ENCODE measurements at regions not wholly inside any gene's neighbourhood (a gene's known extent, or its start where the extent isn't known, plus 50 kb on each side); places are given as distances from the start of the nearest gene placed in this dataset.

DNA sequence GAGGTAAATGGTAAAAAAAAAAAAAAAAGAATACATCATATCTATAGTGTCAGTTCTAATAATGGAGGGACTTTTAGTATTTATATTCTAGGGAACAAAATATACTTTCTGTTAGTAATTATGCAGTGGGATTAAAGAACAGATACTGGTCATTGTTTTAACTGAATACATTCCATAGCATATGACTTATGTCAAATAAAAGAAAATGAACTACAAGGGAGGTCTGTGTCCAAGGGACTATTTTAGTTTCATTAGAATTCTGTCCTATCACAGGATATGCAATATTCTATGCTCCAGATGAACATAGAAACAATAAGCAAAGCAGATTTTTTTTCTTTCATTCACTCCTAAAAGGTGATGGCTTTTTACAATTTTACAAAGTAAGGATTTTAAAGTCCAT is 154.2 kb upstream of the ZEB2 start:
- no peak for DNase-seq (ENCODE audit: low spot score)

DNA sequence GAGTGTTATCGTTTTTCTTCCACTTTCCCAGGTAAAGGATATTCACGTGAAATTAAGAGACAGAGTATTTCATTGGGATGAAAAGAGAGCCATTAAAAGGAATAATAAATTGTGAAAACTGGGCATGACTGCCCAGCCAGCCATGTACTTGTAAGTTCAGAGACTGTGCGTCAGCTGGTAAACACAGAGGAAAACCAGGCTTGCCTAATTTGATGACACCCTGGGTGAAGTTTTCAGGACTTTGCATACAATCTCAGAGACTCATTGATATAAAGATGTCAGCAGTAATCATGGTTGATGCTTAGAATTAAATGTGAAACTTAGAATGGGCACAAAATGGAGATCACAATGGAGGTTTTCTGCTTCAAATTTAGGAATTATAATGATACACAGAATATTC is 153.5 kb upstream of the ZEB2 start:
- DNase-seq (ENCODE audit: low spot score) = no peak

DNA sequence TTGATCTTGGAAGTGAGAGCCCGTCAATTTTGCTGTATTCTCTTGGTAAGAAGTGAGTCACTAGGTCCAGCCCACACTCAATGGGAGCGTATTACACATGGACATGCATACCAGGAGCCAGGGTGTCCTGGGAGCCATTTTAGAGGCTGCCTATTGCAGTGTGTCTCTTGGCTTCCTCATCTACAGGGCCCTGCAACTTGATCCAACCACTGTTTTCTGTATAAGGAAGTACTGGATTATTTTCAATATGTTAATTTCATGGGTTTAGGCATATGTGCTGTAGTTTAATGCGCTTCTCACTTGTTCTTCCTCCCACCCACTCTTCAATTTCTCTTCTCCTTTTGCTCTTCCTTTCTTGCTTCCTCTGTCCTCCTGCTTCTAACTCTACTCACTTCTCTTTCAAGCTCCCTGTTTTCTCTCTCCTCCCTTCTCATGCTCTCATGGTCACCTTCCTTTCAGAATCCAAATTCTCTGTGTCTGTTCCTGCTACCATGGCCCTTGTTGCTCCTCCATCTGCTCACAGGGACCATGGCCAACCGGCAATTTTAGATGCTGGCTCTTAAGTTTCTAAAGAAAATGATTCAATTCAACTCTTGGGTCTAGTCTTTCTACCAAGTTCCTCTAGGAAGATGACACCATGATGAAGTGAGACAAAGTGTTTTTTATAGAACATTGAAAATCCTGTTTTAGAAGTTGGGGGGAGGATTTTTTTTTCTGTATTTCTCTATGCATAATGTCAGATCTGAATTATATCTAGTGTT is 152.0 kb upstream of the ZEB2 start:
- DNase-seq (ENCODE audit: low spot score) = no peak

DNA sequence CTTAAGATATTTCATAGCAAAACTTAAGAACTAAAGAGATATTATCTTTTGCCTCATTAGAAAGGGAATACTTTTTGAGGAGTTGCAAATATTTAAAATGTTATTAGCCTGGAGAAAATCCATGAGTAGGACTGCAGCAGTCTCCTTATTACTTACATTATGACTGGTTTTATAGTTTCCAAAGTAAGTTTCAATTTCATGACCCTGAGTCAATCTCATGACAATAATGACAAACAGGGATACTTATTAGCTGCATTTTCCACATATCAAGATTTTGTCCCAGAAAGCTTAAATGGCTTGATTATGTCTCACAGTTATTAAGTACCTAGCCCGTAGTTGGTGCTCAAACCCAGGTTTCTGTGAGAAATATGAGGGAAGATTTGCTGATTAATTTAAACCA is 150.8 kb upstream of the ZEB2 start:
- DNase-seq (ENCODE audit: low spot score) = no peak

DNA sequence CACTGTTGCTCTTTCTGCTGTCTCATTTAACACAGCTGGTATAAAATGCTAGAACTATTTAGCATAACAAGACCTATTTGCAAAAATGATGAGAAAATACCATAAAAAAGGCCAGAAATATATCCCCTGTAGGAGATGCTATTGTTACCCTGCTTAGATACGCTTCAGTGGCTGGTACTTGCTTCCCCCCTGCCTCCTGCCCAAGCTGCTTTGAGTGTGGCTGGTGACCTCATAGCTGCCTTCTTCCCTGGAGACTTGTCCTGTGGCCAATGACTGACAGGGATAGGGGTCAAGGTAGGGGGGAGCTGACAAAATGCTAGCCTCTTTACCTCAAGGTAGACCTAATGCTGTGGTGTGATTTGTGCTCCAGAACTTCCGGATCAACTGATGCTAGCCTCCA is 150.2 kb upstream of the ZEB2 start:
- DNase-seq (ENCODE audit: low spot score) = no peak

DNA sequence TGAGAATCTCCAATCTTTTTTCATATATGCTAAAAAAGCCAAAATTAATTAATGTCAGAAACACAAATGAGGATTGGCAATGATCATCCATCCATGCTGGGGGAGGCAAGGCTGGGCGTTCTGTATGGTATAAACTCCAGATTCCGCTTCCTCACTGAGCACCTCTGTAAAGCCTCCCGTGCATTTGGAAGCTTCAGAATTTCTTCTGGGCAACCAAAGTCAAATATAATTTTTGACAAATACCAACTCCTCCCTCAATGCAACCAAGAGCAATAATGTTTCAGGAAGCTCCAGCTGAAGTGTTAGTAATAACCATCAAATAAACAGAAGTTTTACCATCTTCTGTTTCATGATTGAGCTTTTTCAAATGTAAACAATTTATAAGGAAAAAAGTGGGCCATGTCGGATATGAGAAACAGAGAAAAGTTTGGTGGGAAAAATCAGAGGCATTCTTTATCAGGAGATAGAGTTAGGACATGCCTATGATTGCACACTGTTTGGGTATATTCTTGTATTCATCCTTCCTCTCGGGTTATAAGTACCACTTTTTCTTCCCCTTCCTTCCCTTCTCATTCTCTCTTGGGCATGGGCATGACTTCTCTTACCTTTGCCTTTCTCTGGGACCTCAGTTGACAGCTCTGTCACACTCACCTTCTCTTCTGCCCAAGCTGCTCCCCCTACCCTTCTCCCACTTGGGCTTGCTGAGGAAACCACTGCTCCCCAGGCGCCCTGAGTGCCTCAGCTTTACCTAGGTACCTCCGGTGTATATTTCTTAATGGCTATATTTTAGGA is 149.5 kb upstream of the ZEB2 start:
- DNase-seq (ENCODE audit: low spot score) = no peak

DNA sequence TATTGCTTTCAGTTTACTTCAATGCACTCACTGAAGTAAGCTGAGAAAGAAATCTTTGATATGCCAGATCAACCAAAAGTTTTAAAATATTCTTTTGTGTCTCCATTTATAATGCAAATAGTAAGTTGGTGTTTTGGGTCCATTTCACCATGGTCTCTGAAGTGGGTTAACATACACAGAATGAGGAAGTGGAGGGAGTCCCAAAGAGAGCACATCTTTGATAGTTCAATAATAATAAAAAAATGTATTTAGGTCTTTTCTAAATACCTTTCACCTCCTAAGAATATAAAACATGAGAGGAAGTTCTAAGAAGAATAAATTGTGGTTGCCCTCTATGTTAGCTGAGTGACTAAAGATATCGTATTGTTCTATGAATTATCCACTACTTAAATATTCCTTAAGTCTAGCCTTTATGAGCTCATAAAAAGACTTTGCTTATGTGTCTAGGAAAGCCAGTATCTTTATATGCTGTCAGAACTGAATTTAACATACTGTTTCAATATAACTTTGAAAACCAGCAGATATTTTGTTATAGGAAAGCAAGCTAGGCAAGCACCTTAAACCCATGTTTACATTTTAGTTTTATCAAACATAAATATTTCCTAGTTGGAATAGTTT is 148.7 kb upstream of the ZEB2 start:
- no peak for DNase-seq (ENCODE audit: low spot score)

DNA sequence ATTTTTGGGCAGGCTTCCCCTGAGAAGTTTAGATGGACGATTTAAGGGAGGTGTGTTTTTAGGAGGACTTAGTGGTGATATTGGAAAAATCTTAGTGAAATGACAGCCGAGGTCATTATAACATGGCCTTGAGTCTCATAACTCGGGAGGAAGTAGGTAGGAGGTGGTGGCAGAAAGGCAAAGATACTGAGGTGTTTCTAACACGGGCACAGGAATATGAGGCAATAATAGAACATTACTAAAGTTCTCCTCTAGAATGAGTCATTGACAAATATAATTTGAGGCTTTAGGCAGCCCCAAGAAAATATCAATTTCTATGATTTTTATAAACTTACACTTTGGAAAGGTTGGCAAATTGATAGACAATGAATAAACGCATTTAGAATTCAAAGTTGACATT is 146.1 kb upstream of the ZEB2 start:
- no peak for DNase-seq (ENCODE audit: low spot score)

DNA sequence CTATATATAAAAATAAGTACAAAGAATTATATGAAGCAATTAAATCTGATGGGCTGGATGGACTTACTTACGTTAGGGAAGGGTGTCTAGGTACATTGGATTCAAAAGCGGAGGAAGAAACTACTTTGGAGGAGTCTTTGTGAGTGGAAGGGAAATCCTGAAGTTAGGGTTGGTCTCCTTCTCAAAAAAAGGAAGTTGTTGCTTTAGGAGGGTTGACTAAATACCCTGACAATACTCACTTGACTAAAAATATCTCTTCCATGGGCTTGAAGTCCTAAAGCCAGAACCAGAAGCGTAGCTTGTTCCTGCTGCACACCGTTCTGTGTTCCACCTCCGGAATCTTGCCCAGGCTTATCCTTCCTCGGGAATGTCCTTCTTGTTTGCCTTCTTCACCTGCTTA is 143.3 kb upstream of the ZEB2 start:
- no peak for DNase-seq (ENCODE audit: low spot score)

DNA sequence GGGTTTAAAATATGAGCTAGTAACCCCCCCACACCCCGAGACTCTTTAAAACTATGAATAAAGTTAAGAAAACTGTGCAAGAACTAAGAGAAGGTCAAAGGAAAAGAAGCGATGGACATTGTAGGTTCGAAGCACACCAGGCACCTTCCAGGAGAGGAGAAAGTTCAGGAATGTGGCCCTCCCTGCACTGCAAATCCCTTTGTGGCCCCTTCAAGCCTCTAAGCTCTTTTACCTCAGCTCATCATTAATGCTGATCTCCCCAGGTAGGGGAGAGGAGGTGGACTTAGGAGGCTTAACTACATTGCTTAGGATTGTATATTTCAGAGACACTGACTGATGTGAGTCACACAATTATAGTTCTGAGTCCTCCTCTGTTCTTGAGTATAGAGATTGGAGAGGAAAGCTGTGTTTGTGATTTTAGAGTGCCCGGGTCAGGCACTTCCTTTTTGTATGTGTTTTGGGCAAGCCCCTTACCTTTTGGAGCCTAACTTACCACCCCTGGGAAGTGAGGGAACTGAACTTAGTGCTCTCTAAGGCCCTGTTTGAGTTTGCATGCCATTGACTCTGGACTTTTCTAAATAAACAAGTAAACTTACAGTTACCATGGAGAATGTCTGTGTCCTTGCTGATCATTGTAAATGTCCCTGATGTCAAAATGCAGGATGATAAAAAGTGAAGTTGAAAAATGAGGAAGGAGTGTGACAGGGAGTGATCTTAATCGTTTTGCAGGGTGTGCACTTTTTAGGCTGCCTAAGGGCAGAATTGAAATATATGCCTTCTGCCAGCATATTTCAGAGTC is 140.8 kb upstream of the ZEB2 start:
- no peak for DNase-seq (ENCODE audit: low spot score)

DNA sequence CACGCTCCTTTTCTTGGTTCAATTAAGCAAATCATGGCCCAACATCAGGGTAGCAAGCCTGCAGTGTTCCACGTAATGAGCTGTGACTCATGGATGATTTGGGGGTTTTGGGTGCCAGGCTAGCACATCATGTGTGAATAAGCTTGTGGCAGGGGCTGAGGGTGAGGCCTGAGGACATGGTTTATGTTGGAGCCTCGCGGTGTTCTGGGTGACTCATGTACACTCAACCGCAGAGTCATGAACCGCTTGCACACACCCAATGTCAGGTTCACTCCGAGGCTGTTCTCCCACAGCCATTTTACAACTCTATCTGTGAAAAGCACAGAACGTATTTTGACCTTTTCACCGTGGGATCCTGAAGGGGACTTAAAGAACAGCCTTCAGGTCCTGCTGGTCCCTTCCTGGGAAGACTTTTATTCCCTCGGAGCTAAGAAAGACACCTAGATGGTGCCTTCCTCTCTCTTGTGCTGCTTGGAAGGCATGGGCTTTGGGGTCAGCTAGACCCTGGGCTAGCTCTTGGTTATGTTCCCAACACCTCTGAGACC is 139.9 kb upstream of the ZEB2 start:
- DNase-seq (ENCODE audit: low spot score) = no peak

DNA sequence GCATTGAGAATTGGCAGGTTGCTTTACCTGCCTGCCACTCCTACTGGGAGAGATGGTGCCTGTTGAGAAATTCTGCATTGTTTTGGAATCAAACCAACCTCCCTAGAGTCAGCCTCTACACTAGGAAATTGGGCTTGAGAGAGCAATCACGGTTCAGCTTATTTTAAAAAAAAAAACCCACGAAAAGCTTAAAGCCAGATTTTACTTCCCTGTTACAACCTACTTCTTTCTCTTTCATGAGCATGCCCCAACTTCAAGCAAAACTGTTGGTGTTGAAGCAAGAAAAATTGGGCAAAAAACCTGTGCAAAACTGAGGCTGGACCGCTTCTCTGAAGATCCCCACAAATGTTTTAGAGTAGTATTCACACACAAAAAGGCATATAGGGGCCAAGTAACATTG is 134.6 kb upstream of the ZEB2 start:
- no peak for DNase-seq (ENCODE audit: low spot score)

DNA sequence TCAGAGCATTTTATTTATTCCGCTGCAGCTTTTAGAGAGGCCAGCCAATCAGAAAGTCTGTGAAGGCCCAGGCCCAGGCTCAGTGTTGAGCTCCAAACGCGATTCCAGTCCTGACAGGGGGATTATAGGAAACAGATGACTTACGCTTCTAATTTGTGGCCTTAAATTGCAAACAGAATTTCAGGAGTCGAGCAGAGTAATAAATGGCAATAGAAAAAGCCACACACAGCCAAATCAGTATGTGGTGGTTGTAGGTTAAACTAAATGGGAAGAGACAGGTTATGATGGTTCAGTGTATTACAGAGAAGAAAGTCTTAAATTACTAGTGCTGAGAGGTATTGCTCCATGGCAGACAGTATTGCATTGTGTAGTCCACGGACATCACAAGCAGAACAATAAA is 131.0 kb upstream of the ZEB2 start:
- no peak for DNase-seq (ENCODE audit: low spot score)

DNA sequence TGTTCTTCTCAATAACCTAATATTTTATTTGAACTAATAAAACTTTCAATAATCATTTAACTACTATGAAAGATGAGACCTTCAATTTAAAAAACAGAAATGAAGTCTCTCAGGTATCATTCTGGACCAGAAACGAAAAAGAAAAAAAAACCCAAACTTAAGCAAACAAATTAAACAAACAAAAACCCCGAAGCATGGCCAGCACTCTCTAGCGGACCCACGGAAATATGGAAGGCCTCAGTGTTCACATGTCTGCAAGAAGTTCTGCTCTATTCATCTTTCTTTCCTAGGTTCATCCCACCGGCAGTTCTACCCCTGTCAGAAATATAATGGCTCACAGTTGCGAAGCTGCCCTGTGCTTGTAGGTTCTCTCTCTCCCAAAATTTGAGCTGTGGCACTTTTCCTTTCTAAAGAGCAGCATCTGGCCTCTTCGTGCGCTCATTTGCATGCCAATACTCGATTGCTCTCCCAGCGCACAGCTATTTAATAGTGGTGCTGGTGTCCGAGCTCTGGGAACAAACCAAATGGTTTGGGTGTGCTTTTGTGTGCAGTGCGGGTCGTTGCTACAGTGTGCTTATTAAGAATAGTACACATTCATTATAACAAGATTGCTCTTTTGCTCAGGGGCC is 129.0 kb upstream of the ZEB2 start:
- no peak for DNase-seq (ENCODE audit: low spot score)

DNA sequence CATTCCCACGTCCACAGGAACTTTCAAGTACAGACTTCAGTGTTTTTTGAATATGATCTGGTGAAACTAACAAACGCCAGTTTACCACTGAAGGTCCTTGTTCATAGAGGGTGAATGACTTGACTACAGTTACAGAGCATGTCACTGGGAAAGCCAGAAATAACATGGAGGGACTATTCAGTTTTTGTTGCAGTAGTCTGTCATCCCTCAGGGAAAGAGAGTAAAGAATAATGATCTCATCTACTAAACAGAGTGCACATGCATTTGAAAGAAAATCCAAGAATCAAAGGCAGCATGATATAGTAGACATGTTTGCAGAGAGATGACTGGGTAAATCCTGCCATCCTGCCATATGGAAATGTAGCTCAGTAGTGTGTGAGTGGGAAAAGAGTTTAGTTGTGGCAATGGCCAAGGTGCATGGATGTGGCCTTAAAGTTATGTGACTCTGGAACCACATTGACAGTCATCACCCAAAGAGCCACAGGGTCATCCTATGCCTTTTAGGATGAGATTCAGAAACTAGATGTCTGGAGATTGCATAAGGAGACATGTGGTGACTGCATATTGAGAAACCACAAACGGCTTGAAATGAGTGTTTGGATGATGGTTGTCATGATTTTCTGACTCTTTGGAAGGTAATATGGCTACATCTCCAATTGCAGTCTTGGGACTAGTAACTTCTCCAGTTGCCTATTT is 125.3 kb upstream of the ZEB2 start:
- DNase-seq (ENCODE audit: low spot score) = no peak

DNA sequence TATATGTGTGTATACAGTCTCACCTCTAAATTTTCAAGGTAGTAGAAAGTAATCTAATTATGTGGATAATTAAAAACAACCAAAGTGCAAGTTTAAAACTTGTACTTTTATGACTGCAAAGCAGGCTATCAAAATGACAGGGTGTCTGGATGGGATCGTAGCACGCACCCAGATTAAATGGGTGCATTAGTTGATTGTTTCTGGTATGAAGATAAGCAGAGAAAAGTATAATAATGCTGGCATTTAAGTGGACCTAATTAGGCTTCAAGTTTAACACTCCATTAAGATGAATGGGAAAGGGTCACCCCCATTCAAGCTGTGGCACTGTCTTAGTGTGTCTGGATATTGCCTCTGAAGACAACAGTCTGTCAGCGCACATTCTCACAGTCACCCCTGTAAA is 124.6 kb upstream of the ZEB2 start:
- no peak for DNase-seq (ENCODE audit: low spot score)

DNA sequence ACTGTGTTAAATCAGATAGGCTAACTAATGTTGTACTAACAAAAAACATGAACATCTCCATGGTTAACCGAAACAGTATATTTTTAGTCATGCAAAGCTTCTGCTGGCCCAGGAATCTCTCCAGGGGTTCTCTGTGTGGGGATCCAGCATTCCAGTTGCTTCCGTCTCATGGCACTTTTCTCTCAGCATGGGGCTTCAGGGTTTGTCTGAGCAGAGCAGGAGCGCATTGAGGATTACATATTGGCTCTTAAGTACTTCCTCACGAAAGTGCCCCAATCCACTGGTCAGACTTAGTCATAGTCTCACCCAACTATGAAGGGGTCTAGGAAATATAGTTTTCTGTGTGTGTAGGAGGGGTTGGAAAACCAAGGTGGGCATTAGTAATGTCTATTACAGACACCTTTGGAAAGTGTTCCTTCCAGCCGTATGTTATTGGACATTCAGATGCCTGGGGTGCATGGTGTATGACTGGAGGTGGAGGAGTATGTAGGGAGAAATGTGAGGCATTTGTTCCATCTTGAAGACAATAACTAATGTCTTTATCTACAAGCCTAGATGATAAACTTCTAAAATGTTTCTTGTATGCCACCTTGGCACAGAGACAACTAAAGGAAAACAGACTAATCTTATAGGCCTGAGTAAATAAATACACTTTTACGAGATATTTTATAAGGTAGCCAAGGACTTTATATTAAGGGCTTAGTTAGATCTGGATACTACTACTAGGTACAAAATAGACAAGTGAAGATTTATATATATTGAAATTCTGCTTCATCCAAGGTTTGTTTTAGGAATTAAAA is 123.8 kb upstream of the ZEB2 start:
- DNase-seq (ENCODE audit: low spot score) = no peak

DNA sequence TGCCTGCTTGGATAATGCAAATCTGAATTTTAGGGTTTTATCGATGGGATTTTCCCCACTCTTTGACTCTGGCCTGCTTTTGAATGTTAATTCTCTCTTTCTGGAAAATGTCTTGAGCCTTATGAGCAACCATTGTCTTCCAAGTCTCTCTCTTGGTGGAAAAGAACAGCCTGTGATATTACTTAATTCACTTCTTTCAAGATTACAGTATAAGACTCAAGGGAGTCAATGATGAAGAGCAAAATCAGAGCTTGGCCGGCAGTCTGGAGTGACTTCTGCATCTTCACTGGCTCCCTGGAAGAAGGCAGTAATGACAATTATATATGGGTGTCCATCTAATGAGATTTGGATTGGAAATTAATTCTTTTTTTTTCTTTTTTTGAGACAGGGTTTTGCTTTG is 122.9 kb upstream of the ZEB2 start:
- no peak for DNase-seq (ENCODE audit: low spot score)

DNA sequence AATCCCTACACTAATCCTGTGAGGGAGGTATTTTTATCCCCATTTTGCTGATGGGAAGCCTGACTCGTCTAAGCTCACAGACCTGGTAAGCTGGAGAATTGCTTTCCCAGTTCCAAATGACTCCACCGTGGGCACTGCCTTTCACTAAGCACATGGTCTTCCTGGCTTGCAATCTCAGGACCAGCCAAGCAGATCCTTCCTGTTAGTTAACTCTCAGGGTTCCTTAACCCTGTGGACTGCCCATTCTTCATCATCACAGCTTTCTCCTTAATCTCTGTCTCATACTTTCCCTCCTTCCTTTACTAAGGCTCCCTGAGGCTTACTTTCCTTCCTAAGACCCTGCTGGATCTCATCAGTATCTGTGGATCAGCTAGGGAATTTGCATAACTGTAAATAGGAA is 122.2 kb upstream of the ZEB2 start:
- no peak for DNase-seq (ENCODE audit: low spot score)

Measured in mesenteric fat pad (tissue), 1 donor.